H1 (cell line): ENCODE measurements at regions not wholly inside any gene's neighbourhood (a gene's known extent, or its start where the extent isn't known, plus 50 kb on each side); places are given as distances from the start of the nearest gene placed in this dataset.

ENCODE experiments used
- RNF2 ChIP-seq: fragments of 200-900, 300-1000 bp; sonication (generic); IDR thresholded peaks from 2 replicates; pipeline ENCODE4 v1.7.1; 2016; ENCODE audit warnings: borderline replicate concordance, low read depth, mild to moderate bottlenecking, antibody characterized with exemption, low read length; ENCODE audit not compliant: poor library complexity, severe bottlenecking; ENCODE audit errors: missing control alignments
- SUZ12 ChIP-seq: fragments of 200-600 bp; sonication (generic); IDR thresholded peaks from 2 replicates; pipeline ENCODE4 v1.6.1; 2012; ENCODE audit warnings: mild to moderate bottlenecking, inconsistent platforms, low read length, moderate library complexity, mixed read lengths

GRCh38 chr15:62380011-62380410, 214.9 kb upstream of the C2CD4B start (continued):
- no peak for TF ChIP-seq SUZ12
- TF ChIP-seq RNF2: no peak
